Esophagus muscularis mucosa (tissue), 4 donors: ENCODE measurements at regions not wholly inside any gene's neighbourhood (a gene's known extent, or its start where the extent isn't known, plus 50 kb on each side); places are given as distances from the start of the nearest gene placed in this dataset.

ENCODE experiments used
- DNase-seq: peaks from one replicate; pipeline ENCODE4 v3.0.0-alpha.2; 2017; ENCODE audit errors: extremely low spot score
- H3K27ac ChIP-seq, 4 donors: fragments of 200-600 bp; sonication (generic); replicated peaks in 1 of 4; 1 replicate in 3 of 4; 2 replicates in 1 of 4; pipeline ENCODE4 v1.5.1; 2016 to 2019; ENCODE audit warnings: mild to moderate bottlenecking in 1 of 4
- H3K27me3 ChIP-seq, 4 donors: fragments of 200-600 bp; sonication (generic); one replicate each; pipeline versions ENCODE4 v1.5.1 to v1.6.0; 2016 to 2019
- H3K36me3 ChIP-seq, 4 donors: fragments of 200-600 bp; sonication (generic); one replicate each; pipeline ENCODE4 v1.5.1; 2016 to 2019
- H3K4me1 ChIP-seq, 4 donors: fragments of 200-600 bp; sonication (generic); one replicate each; pipeline ENCODE4 v1.5.1; 2016 to 2019
- H3K4me3 ChIP-seq, 4 donors: fragments of 200-600 bp; sonication (generic); 1 replicate in 2 of 4; 2 replicates in 2 of 4; pipeline ENCODE4 v1.5.1; 2016 to 2019; ENCODE audit warnings: mild to moderate bottlenecking in 4 of 4, moderate library complexity in 1 of 4
- H3K9me3 ChIP-seq, 4 donors: fragments of 200-600 bp; sonication (generic); 1 replicate in 3 of 4; 2 replicates in 1 of 4; pipeline ENCODE4 v1.5.1; 2016 to 2019
- CTCF ChIP-seq, 3 experiments: fragments of 200-600 bp in 2 of 3; fragments of 450-650 bp in 1 of 3; sonication (generic) in 2 of 3; IDR thresholded peaks; one replicate each; pipeline ENCODE4 v1.5.1; 2017 to 2019; ENCODE audit warnings: antibody characterized with exemption in 3 of 3, mild to moderate bottlenecking in 2 of 3, moderate library complexity in 1 of 3
- EP300 ChIP-seq: sonication (generic); formaldehyde crosslinking; IDR thresholded peaks from one replicate; pipeline ENCODE4 v1.6.1; 2017; ENCODE audit warnings: antibody characterized with exemption
- POLR2A ChIP-seq: fragments of 450-650 bp; IDR thresholded peaks from one replicate; pipeline ENCODE4 v1.6.1; 2017; ENCODE audit warnings: antibody characterized with exemption, moderate library complexity, mild to moderate bottlenecking, low read depth
- POLR2AphosphoS5 ChIP-seq, 2 donors: sonication (generic); formaldehyde crosslinking; IDR thresholded peaks; one replicate each; pipeline ENCODE4 v1.6.1; 2017; ENCODE audit warnings: antibody characterized with exemption in 2 of 2
- WGBS: methylation state at CpG from one replicate; pipeline ENCODE4 v1.1.5; 2018; 5-methylcytosine and 5-hydroxymethylcytosine counted together
- intact Hi-C: fragments of 100-400 bp; cut with DNase I; formaldehyde crosslinking; loops from one replicate; pipeline ENCODE4 v1.15.1; 2023

GRCh38 chr2:71795486-71795885, 342.1 kb downstream of the DYSF start:
- intact Hi-C loops, result loop anchor here (5.0 kb wide), 2 partner anchors 188 to 248 kb away; no protein-coding TSS in a partner anchor
- 100% methylated on average over 1 of the region's 1 CpG for WGBS
- no peak overlapping the region for H3K27ac ChIP-seq

GRCh38 chr2:71794611-71795010, 341.2 kb downstream of the DYSF start:
- Histone ChIP-seq H3K36me3 (no peaks in the 10 kb centered on the region), H3K27ac (no peak overlapping the region), H3K27me3 (no peaks in the 10 kb centered on the region), H3K4me1 (no peaks in the 10 kb centered on the region), H3K4me3 (no peak overlapping the region), H3K9me3 (no peaks in the 10 kb centered on the region)
- intact Hi-C loops, result loop anchor here (5.0 kb wide), 2 partner anchors 187 to 247 kb away; no protein-coding TSS in a partner anchor
- 93% methylated on average over 4 of the region's 5 CpGs for WGBS
- DNase-seq, result no peak
- TF ChIP-seq POLR2A (no peak), EP300 (no peak), POLR2AphosphoS5 (IDR thresholded peaks at IDR 0.05) (no peak), CTCF (IDR thresholded peaks at IDR 0.05) (no peak)

More at GRCh38 chr2:71795486-71795885, 342.1 kb downstream of the DYSF start:
- no peak for DNase-seq
- TF ChIP-seq POLR2A, result no peak
- no peak for TF ChIP-seq EP300
- TF ChIP-seq CTCF (IDR thresholded peaks at IDR 0.05), result no peak
- no peak for TF ChIP-seq POLR2AphosphoS5 (IDR thresholded peaks at IDR 0.05)
- Histone ChIP-seq H3K4me3 (no peak overlapping the region), H3K27me3 (no peaks in the 10 kb centered on the region), H3K36me3 (no peaks in the 10 kb centered on the region), H3K9me3 (no peaks in the 10 kb centered on the region), H3K4me1 (no peaks in the 10 kb centered on the region)

- 91% methylated on average over 2 of the region's 2 CpGs for WGBS
- DNase-seq, result no peak
- H3K27me3 ChIP-seq, result no peaks in the 10 kb centered on the region
- H3K4me1 ChIP-seq, result no peaks in the 10 kb centered on the region
- H3K27ac ChIP-seq, result no peak overlapping the region
- intact Hi-C loops, result no loop called here
- no peaks in the 10 kb centered on the region for H3K36me3 ChIP-seq
- no peaks in the 10 kb centered on the region for H3K9me3 ChIP-seq
- no peak overlapping the region for H3K4me3 ChIP-seq
- TF ChIP-seq POLR2A, result no peak
- TF ChIP-seq CTCF (IDR thresholded peaks at IDR 0.05), result no peak
- TF ChIP-seq POLR2AphosphoS5 (IDR thresholded peaks at IDR 0.05), result no peak
- TF ChIP-seq EP300, result no peak
These were observed 340.6 kb downstream of the DYSF start for GRCh38 chr2:71793926-71794325.

- 93% methylated on average over 9 of the region's 10 CpGs for WGBS
- Histone ChIP-seq H3K4me1 (no peaks in the 10 kb centered on the region), H3K9me3 (no peaks in the 10 kb centered on the region), H3K27ac (no peak overlapping the region), H3K4me3 (no peak overlapping the region), H3K27me3 (no peaks in the 10 kb centered on the region), H3K36me3 (no peaks in the 10 kb centered on the region)
- no peak for TF ChIP-seq CTCF (IDR thresholded peaks at IDR 0.05)
- no peak for TF ChIP-seq POLR2AphosphoS5 (IDR thresholded peaks at IDR 0.05)
- no peak for TF ChIP-seq EP300
- TF ChIP-seq POLR2A, result no peak
- intact Hi-C loops, result no loop called here
- DNase-seq, result no peak
These were observed 339.8 kb downstream of the DYSF start for GRCh38 chr2:71792926-71793761.
